CD4-positive, alpha-beta T cell treated with Interleukin-4 for 1 hour (primary cell): ENCODE measurements at regions not wholly inside any gene's neighbourhood (a gene's known extent, or its start where the extent isn't known, plus 50 kb on each side); places are given as distances from the start of the nearest gene placed in this dataset.

Experiments used
- DNase-seq, 2 donors: peaks; one replicate each; pipeline ENCODE4 v3.0.0-alpha.2; 2020 to 2022

- no peak for DNase-seq
Measured at GRCh38 chr22:27614006-27614649, 187.4 kb downstream of the MN1 start.

DNA sequence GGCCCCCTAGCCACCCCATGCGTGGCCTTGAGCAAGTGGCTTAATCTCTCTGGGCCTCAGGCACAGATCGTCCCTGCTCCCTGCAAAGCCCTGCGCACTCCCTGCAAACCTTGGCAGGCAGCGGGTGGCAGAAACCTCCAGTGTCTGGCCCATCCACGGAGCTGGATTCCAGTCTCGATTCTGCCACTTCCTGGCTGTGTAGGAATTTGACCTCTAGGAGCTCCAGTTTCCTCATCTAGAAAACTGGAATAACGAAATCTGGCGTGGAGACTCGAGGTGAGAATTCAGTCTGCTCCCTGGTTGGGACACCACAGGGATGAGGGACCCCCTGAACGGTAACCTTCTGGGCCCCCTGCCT is 186.9 kb downstream of the MN1 start:
- no peak for DNase-seq

DNA sequence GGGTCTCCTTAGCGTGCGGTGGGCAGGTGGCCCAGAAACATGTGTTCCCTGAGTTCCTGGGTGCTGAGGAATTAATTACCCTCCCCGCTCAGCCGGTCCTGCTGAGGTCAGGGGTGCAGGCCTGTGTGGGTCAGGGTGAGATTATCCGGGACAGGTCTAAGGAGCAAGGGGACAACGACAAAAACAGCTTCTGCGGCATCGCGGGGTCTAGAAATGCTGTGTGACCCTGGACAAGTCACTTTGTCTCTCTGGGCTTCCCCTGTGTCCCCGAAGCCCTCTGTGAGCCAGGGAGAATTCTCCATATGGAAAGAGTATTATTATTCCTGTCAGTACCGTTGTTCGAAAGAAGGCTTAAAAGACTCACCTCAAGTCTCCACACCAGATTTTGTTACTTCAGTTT is 186.1 kb downstream of the MN1 start:
- DNase-seq: no peak

- DNase-seq: no peak
Measured at GRCh38 chr22:27616033-27616432, 185.5 kb downstream of the MN1 start.

DNA sequence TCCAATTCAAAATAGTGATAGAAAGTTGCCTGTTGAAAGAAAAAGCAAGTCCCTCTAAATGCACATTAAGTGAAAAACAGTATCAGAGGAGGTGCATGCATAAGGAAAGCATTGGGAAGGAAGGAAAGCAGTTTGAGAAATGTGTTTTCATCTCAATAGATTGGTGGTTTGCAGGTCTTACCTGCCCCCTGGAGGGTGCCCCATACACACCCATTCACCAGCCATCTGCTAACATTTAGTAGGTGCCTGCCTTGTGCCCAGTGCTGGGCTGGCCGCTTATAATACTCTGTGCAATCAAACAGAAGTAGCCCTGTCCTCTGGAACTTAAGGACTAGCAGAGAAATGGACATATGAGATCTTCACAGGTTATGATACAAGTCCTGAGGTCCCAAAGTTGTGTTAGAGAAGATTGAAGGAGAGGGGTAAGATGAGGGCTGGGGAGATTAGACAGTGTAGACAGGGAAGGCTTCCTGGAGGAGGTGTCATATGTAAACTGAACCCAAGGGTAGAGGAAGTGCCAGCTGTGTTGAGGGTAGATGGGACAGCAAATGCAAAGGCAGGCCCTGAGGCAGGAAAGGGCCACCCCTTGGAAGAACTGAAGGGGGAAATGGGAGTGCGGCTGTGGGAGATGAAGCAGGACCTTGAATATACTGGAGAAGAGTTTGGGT is 184.2 kb downstream of the MN1 start:
- no peak for DNase-seq

GRCh38 chr22:27620367-27621154 is 181.0 kb downstream of the MN1 start:
- no peak for DNase-seq

GRCh38 chr22:27621486-27622070 is 180.0 kb downstream of the MN1 start:
- no peak for DNase-seq

DNA sequence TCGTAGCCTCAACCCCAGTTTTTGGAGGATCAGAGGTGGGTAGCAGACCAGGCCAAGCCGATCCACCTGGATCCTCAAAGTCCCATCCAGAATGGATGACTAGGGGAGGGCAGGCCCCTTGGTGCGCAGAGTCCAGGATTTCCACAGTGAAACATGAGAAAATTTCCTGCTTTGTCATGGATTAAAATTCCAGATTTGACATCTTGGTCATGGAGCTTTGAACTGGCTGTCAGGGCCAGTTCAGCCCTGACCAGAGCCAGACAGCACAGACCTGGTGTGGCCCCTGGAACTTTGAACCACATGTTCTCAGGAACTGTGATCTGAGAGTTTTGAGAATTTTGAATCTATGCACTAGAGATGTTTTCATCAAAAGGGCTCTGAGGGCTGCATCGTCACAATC is 177.5 kb downstream of the MN1 start:
- DNase-seq: no peak

DNA sequence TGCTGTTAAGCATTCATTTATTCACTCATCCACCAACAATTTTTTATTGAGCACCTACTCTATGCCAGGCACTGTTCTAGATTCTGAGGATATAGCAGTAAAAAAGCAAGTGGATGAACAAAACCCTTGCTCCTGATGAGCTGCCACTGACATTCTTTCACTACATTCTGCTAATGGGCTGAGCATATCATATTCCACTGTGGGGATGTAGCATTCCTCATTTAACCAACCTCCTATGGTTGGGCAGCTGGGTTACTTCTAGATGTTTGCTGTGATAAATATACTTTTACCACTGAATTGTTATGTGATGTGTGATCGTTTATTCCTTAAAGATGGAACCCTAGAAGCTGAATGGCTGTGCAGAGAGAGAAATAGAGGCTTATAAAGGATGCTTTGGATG is 176.9 kb downstream of the MN1 start:
- no peak for DNase-seq

DNA sequence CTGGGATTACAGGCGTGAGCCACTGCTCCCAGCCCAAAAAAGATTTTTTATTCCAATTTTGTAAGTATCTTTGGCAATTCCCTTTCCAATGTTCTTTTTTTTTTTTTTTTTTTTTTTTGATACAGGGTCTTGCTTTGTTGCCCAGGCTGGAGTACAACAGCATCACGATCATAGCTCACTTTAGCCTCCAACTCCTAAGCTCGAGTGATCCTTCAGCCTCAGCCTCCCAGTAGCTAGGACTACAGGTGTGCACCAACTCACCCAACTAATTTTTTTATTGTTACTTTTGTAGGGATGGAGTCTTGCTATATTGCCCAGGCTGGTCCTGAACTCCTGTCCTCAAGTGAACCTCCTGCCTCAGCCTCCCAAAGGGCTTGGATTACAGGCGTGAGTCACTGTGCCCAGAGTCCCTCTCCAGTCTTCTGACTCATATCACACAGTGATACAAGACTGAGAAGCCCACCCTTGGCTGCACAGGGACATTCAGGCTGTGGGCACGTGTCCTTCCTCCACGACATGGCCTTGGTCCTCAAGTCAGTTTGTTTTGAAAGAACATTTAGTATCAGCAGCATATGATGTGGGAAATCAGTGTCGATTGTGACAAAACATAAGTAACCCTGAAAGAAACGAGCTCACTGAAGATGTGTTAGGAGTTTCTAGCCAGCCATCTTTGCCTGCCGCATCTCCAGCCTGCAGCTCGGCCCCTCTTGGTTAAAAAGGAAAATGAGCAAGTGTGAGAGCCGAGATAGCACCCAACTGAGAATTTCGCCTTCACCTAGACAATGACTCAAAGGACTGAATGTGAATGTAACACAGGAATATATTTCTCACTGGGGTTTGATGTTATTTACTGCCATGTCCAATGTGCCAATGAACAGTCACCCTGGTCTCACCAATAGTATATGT is 175.5 kb downstream of the MN1 start:
- no peak for DNase-seq

DNA sequence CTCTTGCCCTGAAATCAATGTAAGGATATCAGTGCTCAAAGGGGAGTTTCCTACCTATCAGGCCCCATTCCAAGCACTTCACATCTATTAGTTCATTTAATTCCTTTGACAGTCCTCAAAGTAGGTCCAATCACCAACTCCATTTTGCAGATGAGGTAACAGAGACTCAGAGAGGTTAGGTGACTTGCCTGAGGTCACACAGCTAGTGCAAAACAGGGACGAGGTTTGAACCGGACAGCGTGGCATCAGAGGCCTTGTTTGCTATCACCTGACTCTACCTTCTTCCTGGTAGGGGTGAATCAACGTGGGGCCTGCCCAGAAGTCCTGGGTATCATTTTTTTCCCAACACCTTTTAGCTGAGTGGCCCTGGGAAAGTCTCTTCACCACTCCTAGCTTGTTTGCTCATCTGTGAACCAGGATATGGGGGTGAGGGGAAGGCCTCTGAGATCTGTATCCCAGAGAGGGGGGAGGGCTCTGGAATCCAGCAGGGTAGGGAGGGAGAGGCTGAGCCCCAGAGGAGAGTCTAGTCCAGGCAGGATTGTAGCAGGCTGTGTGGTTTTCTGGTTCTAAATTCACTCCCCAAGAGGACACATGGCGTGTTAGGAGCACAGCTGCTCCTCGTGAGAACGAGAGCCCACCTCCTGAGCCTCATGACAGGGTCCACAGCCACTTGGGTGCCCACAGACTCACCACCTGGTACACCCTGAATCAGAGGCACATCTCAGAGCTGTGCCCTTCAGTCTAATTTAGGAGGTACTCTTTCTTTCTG is 174.7 kb downstream of the MN1 start:
- DNase-seq: no peak

DNA sequence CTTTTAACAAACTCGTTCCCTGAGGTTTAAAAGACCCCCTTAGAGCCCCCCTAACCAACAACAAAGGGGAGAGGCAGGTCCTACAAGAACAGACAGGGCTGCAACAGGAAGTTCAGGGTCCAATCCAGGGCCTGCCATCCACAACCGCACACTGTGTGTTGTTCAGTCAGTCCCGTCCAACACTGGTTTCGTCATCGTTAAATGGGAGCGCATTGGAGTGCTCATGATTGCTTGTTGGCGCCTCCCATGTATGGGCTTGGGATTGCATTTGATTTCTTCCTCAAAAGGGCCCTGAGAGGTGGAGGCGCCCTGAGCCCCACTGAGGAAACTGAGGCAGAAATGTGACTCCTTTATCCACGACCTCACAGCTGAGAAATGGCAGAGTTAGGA is 174.1 kb downstream of the MN1 start:
- no peak for DNase-seq

DNA sequence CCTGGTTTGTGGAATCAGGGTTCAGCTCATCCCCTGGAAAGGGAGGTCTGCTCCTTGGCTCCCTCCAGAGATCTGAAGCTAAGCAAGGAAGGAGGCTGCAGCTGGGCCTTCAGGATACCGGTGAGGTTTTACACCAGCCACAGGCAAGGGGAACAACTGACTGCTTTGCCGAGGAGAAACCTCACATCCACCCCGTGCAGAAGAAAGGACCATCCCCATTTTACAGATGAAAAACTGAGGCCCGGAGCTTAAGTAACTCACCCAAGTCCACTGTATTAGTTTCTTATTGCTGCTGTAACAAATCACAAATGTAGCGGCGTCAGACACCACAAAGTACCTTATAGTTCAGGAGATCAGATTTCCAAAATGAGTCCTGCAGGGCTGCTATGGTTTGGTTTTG is 173.7 kb downstream of the MN1 start:
- no peak for DNase-seq

GRCh38 chr22:27628341-27628740 is 173.2 kb downstream of the MN1 start:
- DNase-seq: no peak

GRCh38 chr22:27628891-27629631 is 172.5 kb downstream of the MN1 start:
- no peak for DNase-seq

GRCh38 chr22:27629908-27630673 is 171.5 kb downstream of the MN1 start:
- DNase-seq: no peak

- DNase-seq: no peak
Measured at GRCh38 chr22:27630754-27631153, 170.8 kb downstream of the MN1 start.

DNA sequence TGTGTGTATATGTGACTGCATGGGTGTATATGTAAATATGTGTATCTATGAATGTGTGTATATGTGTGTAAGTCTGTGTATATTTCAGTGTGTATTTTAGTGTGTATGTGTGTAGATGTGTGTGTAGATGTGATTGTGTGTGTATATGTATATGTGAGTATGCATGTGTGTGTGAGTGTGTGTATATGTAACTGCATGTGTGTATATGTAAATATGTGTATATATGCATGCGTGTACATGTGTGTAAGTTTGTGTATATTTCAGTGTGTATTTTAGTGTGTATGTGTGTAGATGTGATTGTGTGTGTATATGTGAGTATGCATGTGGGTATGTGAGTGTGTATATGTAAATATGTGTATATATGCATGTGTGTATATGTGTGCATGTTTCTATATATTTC is 169.9 kb downstream of the MN1 start:
- no peak for DNase-seq

- no peak for DNase-seq
Measured at GRCh38 chr22:27632451-27633295, 168.9 kb downstream of the MN1 start.
